Suppressor macrophage treated with lipopolysaccharide for 1 hour (primary cell): ENCODE measurements at regions not wholly inside any gene's neighbourhood (a gene's known extent, or its start where the extent isn't known, plus 50 kb on each side); places are given as distances from the start of the nearest gene placed in this dataset.
"Not testable (repeated sequence)": the region's sequence is repeated elsewhere in the genome, so short reads cannot be mapped to it uniquely, and the experiment has no call there.

ENCODE experiments used
- DNase-seq, 3 donors: peaks; one replicate each; pipeline ENCODE4 v3.0.0-alpha.2; 2020 to 2022

GRCh38 chr10:35876248-35876647 is 234.2 kb upstream of the FZD8 start:
- no peak for DNase-seq

- DNase-seq = no peak
These were observed 233.1 kb upstream of the FZD8 start for GRCh38 chr10:35875016-35875676.

- no peak for DNase-seq
These were observed 232.4 kb upstream of the FZD8 start for GRCh38 chr10:35874311-35875015.

GRCh38 chr10:35872671-35873070 is 230.6 kb upstream of the FZD8 start:
- no peak for DNase-seq

- DNase-seq = no peak
These were observed 228.7 kb upstream of the FZD8 start for GRCh38 chr10:35870665-35871310.

GRCh38 chr10:35858676-35859283 is 216.7 kb upstream of the FZD8 start:
- not testable (repeated sequence) for DNase-seq

GRCh38 chr10:35857860-35858259 is 215.8 kb upstream of the FZD8 start:
- no peak for DNase-seq

- no peak for DNase-seq
These were observed 213.3 kb upstream of the FZD8 start for GRCh38 chr10:35855155-35855947.

- DNase-seq = no peak
These were observed 212.6 kb upstream of the FZD8 start for GRCh38 chr10:35854661-35855060.

GRCh38 chr10:35852721-35853120 is 210.6 kb upstream of the FZD8 start:
- DNase-seq = no peak

GRCh38 chr10:35848412-35848811 is 206.3 kb upstream of the FZD8 start:
- DNase-seq = no peak

GRCh38 chr10:35844686-35845085 is 202.6 kb upstream of the FZD8 start:
- no peak for DNase-seq

GRCh38 chr10:35843524-35844181 is 201.6 kb upstream of the FZD8 start:
- no peak for DNase-seq

- DNase-seq = no peak
These were observed 196.0 kb upstream of the FZD8 start for GRCh38 chr10:35838054-35838453.

- DNase-seq = no peak
These were observed 193.4 kb upstream of the FZD8 start for GRCh38 chr10:35835545-35835944.

GRCh38 chr10:35834877-35835494 is 192.9 kb upstream of the FZD8 start:
- DNase-seq = no peak

GRCh38 chr10:35827783-35828182 is 185.7 kb upstream of the FZD8 start:
- DNase-seq = no peak

GRCh38 chr10:35824704-35825103 is 182.6 kb upstream of the FZD8 start:
- DNase-seq = no peak

- DNase-seq = no peak
These were observed 180.2 kb upstream of the FZD8 start for GRCh38 chr10:35822316-35822715.

- DNase-seq = no peak
These were observed 179.3 kb upstream of the FZD8 start for GRCh38 chr10:35821339-35821911.

GRCh38 chr10:35819736-35820135 is 177.6 kb upstream of the FZD8 start:
- no peak for DNase-seq

GRCh38 chr10:35819011-35819410 is 176.9 kb upstream of the FZD8 start:
- no peak for DNase-seq
